Hepatocyte (in vitro differentiated cells): ENCODE measurements at regions not wholly inside any gene's neighbourhood (a gene's known extent, or its start where the extent isn't known, plus 50 kb on each side); places are given as distances from the start of the nearest gene placed in this dataset.

Experiments used
- DNase-seq: peaks from one replicate; pipeline ENCODE4 v3.0.0-alpha.2; 2016; ENCODE audit warnings: low spot score
- H2AFZ ChIP-seq: fragments of 200-600 bp; sonication (generic); 2 replicates; pipeline ENCODE4 v1.6.0; 2016; ENCODE audit warnings: antibody characterized with exemption, mild to moderate bottlenecking
- H3K27ac ChIP-seq: fragments of 200-600 bp; sonication (generic); 2 replicates; pipeline ENCODE4 v1.5.1; 2016; ENCODE audit warnings: mild to moderate bottlenecking
- H3K27me3 ChIP-seq: fragments of 200-600 bp; sonication (generic); 2 replicates; pipeline ENCODE4 v1.6.1; 2016
- H3K36me3 ChIP-seq: fragments of 200-600 bp; sonication (generic); replicated peaks from 2 replicates; pipeline ENCODE4 v1.5.1; 2016; ENCODE audit warnings: low read depth; ENCODE audit not compliant: insufficient read depth
- H3K4me1 ChIP-seq: fragments of 200-600 bp; sonication (generic); 2 replicates; pipeline ENCODE4 v1.5.1; 2016; ENCODE audit warnings: mild to moderate bottlenecking, moderate library complexity; ENCODE audit not compliant: insufficient read depth
- H3K4me2 ChIP-seq: fragments of 200-600 bp; sonication (generic); 2 replicates; pipeline ENCODE4 v1.6.0; 2016
- H3K4me3 ChIP-seq: fragments of 200-600 bp; sonication (generic); 2 replicates; pipeline ENCODE4 v1.5.1; 2016; ENCODE audit warnings: mild to moderate bottlenecking
- H3K79me2 ChIP-seq: fragments of 200-600 bp; sonication (generic); 2 replicates; pipeline ENCODE4 v1.6.0; 2017; ENCODE audit warnings: mild to moderate bottlenecking
- H3K9me2 ChIP-seq: fragments of 200-600 bp; sonication (generic); replicated peaks from 2 replicates; pipeline ENCODE4 v1.6.0; 2017; ENCODE audit warnings: mild to moderate bottlenecking; ENCODE audit not compliant: insufficient read depth
- H3K9me3 ChIP-seq: fragments of 200-600 bp; sonication (generic); 2 replicates; pipeline ENCODE4 v1.5.1; 2016; ENCODE audit warnings: low read depth, mild to moderate bottlenecking
- H4K20me1 ChIP-seq: fragments of 200-600 bp; sonication (generic); 2 replicates; pipeline ENCODE4 v1.6.0; 2016; ENCODE audit warnings: mild to moderate bottlenecking; ENCODE audit not compliant: insufficient read depth, poor library complexity, severe bottlenecking
- EZH2 ChIP-seq: fragments of 200-600 bp; sonication (generic); IDR thresholded peaks from 2 replicates; pipeline ENCODE4 v1.6.1; 2016; ENCODE audit warnings: antibody characterized with exemption, mild to moderate bottlenecking, borderline replicate concordance
- EZH2phosphoT487 ChIP-seq: fragments of 200-600 bp; sonication (generic); IDR thresholded peaks from one replicate; pipeline ENCODE4 v1.6.1; 2018; ENCODE audit warnings: antibody characterized with exemption, mild to moderate bottlenecking, low read depth, moderate library complexity; ENCODE audit not compliant: unreplicated experiment, severe bottlenecking
- WGBS: methylation state at CpG from one replicate; pipeline ENCODE4 v1.1.6; 2016; ENCODE audit warnings: low lambda C conversion rate; ENCODE audit errors: missing lambda C conversion rate; 5-methylcytosine and 5-hydroxymethylcytosine counted together
- TF ChIP-seq, protein P1 (sequence below): fragments of 200-600 bp; sonication (generic); IDR thresholded peaks from 2 replicates; pipeline ENCODE4 v1.5.1; 2016; ENCODE audit warnings: antibody characterized with exemption, mild to moderate bottlenecking; ENCODE audit not compliant: poor library complexity

DNA sequence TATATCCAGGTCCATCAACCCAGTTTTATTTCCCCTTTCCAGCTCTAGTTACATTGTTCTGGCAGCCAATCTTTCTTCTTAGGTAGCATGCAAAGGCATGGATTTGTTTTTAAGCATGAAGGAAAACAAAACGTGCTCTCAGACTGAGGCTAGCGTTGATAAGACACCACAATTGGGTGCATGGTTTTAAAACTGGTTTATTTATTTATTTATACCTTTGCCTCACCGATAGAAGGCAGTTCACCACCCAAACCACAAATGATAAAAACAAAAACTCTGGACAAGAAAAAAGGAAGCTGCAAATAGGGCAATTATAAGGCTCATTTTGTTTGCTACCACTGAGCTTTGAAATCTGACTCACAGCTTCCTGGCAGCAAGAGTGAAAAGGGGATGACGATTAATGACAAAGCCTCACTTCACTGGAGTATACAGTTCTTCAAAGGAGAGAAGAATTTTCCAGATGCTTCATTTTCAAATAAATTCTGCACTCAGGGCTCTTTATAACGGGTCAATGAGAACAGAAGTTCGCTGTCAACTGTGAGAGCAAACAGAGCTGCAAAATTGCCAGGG is 278.4 kb upstream of the IRX5 start:
- peak overlapping the region; percentile 40 for H3K4me2 ChIP-seq
- no peaks in the 10 kb centered on the region for H4K20me1 ChIP-seq
- H3K4me3 ChIP-seq = no peak overlapping the region
- 54% methylated on average over 6 of the region's 6 CpGs for WGBS
- H3K27me3 ChIP-seq = peaks cover 8% of the 10 kb centered on the region
- TF ChIP-seq, protein P1, sequence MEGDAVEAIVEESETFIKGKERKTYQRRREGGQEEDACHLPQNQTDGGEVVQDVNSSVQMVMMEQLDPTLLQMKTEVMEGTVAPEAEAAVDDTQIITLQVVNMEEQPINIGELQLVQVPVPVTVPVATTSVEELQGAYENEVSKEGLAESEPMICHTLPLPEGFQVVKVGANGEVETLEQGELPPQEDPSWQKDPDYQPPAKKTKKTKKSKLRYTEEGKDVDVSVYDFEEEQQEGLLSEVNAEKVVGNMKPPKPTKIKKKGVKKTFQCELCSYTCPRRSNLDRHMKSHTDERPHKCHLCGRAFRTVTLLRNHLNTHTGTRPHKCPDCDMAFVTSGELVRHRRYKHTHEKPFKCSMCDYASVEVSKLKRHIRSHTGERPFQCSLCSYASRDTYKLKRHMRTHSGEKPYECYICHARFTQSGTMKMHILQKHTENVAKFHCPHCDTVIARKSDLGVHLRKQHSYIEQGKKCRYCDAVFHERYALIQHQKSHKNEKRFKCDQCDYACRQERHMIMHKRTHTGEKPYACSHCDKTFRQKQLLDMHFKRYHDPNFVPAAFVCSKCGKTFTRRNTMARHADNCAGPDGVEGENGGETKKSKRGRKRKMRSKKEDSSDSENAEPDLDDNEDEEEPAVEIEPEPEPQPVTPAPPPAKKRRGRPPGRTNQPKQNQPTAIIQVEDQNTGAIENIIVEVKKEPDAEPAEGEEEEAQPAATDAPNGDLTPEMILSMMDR = no peak
- TF ChIP-seq EZH2phosphoT487 (no peak), EZH2 (no peak)
- peaks cover 16% of the 10 kb centered on the region for H3K4me1 ChIP-seq
- H3K9me3 ChIP-seq = no peaks in the 10 kb centered on the region
- no peaks in the 10 kb centered on the region for H3K79me2 ChIP-seq
- H3K36me3 ChIP-seq = no peaks in the 10 kb centered on the region
- no peak overlapping the region for H2AFZ ChIP-seq
- H3K9me2 ChIP-seq = no peaks in the 10 kb centered on the region
- no peak for DNase-seq
- H3K27ac ChIP-seq = no peak overlapping the region

DNA sequence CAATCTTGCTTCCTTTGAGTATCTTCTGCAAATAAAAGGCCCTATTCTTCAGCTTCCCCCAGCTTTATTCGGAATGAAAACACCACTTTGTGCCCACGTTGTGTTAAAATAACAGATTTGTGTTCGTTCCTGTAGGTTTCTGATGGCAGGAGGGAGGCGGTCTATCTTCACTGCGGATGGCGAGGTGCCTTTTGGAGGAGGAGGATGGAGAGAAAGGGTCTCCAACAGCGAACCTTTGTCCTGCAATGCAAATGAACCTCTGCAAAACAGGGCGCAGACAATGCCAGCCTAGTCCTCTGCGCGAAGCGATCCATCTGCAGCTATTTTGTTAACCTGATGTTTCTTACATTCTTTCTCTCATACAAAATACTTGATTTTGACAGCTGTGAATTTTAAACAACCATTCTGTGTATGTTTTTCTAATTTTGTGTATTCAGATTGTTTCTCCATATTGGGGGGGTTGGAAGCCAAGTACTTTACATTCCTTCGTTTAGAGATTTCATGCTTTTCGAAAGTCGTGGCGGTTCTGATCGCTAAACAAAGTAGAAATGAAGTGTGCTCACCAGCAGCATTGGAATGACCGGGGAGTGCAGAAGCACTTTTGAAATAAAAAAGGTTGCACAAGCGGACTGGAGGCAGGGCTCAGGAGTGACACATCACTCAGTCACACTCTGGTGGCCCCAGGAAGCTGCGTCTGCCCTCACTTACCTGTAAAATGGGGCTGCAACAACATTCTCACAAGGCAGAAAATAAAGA is 279.0 kb upstream of the IRX5 start:
- Histone ChIP-seq H3K4me1 (peaks cover 16% of the 10 kb centered on the region), H3K79me2 (no peaks in the 10 kb centered on the region), H3K9me2 (no peaks in the 10 kb centered on the region), H3K4me2 (peak overlapping the region; percentile 40), H3K9me3 (no peaks in the 10 kb centered on the region), H3K36me3 (no peaks in the 10 kb centered on the region), H3K27me3 (peaks cover 8% of the 10 kb centered on the region), H2AFZ (no peak overlapping the region), H3K4me3 (no peak overlapping the region), H4K20me1 (no peaks in the 10 kb centered on the region), H3K27ac (no peak overlapping the region)
- DNase-seq = no peak
- 51% methylated on average over 19 of the region's 19 CpGs for WGBS
- no peak for TF ChIP-seq EZH2
- TF ChIP-seq, protein P1 = no peak

DNA sequence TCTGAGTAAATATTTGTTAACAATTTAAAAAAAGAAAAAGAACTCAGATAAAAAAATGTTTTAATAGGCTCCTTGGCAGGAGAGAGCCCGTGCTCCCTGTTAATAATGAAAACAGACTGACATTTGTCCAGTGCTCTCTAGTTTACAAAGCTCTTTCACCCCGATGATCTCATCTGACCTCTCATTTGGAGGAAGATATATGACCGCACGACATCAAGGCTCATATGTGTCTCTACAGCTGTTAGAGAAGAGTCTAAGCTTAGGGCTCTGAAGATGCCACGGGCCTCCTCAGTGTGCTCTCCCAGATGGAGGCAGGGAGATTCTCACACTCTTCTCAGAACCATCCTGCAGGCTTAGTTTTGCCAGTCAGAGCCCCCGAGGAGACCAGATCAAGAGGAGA is 280.8 kb upstream of the IRX5 start:
- no peak for DNase-seq
- peaks cover 8% of the 10 kb centered on the region for H3K27me3 ChIP-seq
- no peak overlapping the region for H3K4me2 ChIP-seq
- H3K36me3 ChIP-seq = no peaks in the 10 kb centered on the region
- no peaks in the 10 kb centered on the region for H3K9me2 ChIP-seq
- H3K4me1 ChIP-seq = peaks cover 7% of the 10 kb centered on the region
- H3K9me3 ChIP-seq = no peaks in the 10 kb centered on the region
- no peaks in the 10 kb centered on the region for H4K20me1 ChIP-seq
- no peak overlapping the region for H3K27ac ChIP-seq
- no peaks in the 10 kb centered on the region for H3K79me2 ChIP-seq
- H2AFZ ChIP-seq = no peak overlapping the region
- TF ChIP-seq, protein P1 = no peak
- TF ChIP-seq EZH2 (no peak), EZH2phosphoT487 (no peak)
- WGBS = 31% methylated on average over 6 of the region's 6 CpGs
- no peak overlapping the region for H3K4me3 ChIP-seq
